Ramos (cell line): ENCODE measurements at regions not wholly inside any gene's neighbourhood (a gene's known extent, or its start where the extent isn't known, plus 50 kb on each side); places are given as distances from the start of the nearest gene placed in this dataset.

Source experiments
- in situ Hi-C: fragments of 300-500 bp; cut with MboI; formaldehyde crosslinking; loops from one replicate; pipeline ENCODE4 v1.14.3; 2022; ENCODE audit warnings: low sequenced_read_pairs; ENCODE audit not compliant: unreplicated experiment

DNA sequence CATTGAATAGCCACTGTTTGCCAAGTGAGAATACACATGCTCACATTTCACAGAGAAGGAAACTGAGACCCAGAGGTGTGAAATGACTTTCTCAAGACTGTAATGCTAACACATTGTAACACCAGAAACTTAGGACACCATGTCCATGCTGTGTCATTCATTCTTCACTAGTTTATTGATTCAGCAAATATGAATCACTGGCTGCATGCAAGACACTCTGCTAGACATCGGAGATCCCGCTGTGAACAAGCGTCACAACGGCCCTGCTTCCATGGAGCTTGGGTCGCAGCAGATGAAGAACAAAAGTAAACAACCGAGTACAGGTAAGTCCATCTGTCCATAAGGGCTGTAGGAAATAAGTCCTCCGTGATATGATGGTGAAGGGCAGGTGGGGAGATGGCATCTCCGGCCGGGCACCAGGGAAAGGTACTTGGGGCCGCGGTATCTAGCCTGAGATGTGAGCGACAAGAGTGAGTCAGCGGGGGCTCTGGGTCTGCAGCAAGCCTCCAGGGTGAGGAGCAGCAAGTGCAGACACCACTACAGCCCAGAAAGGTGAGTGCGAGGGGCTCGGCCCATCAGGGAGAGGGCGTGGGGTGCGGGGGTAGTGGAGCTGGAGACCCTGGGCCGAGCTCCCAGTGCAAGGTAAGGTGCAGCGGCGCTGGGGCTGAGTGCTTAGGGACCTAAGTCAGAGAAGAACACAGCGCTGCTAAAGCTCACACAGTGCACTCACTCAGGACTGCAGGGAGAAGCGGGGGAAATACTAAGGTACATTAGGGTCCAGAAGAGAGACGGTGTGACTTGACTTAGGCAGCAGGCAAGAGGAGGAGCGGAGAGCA, 391.2 kb downstream of the FBXO15 start:
- in situ Hi-C loops = no loop called here

DNA sequence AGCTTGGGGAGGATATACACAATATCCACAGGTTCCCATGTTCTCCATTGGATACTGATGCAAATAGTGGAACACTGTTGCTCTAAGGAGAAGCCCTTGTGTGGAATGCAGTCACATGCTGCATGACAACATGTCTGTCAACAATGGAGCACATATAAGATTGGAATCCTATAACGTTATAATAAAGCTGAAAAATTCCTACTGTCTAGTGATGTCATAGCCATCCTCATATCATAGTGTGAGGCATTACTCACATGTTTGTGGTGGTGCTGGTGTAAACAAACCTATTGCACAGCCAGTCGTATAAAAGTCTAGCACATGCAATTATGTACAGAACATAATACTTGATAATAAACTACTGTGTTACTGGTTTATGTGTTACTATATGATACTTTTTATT, 394.7 kb downstream of the FBXO15 start:
- in situ Hi-C loops = no loop called here

DNA sequence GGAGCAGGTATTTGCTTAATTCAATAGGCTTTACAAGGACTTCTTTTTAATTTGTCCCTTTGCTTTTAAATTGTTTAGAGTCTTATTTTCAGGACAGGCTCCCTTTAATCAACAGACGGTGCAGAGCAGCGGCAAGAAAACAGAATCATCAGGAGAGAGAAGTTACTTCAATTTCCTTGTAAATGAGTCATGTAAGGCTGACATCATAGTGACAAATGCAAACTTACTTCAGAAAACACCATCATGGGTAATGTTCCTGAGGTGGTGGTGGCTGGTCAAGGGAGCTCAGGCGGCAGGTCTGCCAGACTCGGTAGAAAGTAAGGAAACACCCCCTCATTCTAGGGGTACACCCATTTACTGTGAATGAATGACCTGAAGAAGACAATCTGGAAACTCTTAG, 395.1 kb downstream of the FBXO15 start:
- in situ Hi-C loops = no loop called here

DNA sequence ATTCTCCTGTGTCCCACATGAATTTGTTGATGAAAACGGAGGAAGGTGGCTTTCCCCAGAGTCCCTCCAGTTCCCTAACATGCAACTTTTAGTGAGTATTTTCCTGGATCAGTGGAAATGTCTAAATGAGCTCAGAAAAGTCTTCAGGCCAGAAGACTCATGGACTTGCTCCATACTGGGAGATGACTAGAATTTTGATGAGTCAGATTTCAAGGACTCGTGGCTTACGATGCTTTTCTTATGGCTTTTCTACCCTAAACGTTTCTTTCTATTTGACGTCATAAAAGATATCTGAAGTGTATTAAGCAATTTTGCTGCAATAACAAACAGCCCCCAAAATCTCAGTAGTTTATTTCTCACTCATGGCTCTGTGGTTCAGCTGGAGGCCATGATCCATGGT, 397.6 kb downstream of the FBXO15 start:
- in situ Hi-C loops = no loop called here

DNA sequence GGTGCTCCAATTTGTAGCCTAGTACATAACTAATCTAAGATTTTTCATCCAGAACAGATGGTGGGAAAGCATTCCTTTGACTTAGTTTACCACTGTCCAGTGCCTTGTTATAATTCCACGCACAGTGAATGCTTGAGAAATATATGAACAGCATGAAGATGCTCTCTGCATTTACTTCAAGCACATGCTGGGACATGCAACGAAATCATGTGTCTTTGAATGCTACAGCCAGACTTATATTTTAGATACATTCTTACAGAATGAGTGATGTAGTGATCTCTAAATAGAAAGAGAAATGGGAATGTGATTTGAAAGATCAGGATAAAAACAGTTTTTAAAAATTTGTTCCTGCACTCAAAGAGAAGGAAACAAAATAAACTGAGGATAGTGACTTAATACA, 398.3 kb downstream of the FBXO15 start:
- in situ Hi-C loops = no loop called here

DNA sequence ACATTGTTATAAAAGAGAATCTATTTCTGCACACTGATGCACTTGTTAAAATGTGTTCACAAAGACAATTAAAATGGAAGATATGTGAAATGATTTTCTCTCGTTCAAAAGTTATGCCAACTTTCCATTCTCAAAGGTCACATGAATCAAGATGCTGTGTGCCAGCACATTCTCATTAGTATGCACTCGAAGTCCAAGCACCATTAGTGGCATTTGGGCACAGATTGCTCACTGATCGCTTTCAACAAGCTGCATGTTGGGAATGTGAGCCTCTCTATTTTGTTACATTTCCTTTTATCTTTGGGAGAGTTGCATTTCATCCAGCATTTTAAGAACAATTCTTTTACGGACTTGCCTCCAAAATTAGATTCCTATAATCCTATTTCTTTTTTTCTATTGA, 398.9 kb downstream of the FBXO15 start:
- in situ Hi-C loops = no loop called here

DNA sequence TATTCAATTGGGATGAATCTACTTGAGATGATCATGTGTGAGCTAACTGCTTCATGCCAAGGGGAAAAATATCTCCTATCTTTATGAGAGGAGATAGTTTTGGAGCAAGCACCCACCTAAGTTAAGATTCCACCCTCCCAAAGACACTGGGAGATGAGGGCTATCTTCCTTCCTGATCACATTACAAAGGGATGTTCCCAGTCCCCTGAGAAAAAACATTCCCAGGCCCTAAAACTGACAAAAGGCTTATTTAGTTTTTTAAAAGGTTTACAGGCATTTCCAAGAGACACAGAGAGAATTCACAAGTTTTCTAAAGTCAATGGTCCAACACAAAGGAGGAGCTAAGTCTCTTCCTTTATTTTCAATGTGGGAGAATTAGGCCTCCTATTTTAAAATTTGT, 401.5 kb downstream of the FBXO15 start:
- in situ Hi-C loops = no loop called here

DNA sequence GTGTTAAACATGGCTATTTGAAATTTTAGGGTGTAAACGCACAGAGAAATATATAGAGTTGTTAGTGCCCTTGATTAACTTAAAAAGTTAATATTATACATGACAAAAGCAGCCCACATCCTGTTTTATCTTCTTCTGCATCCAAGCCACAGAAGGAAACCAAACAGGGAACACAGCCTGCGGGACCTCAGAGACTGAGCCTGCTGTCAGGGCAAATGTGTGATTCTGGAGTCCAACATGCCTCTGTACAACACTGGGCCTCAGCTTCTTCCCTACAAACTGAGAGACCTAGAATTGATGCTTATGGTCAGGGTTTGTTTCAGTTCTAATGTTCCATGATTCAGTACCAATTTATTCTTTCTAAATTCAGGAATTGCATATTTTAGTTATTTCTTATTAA, 404.7 kb downstream of the FBXO15 start:
- in situ Hi-C loops = no loop called here

DNA sequence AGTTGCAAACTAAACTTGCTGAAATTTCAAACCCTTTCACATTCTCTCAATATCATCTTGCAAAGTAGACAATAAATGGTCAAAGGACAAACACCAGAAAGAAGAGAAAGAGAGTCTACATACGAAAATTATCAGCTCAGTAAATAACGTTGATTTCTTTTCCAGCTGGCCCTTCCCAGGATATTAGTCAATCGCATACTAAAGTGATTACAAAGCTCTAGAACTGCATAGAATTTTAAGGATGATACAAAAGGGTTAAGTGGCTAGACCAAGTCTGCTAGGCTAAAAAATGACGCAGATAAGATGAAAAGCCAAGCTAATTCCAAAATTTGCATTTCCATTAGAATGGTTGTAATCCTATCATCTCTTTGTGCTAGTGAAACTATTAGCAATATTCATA, 405.7 kb downstream of the FBXO15 start:
- in situ Hi-C loops = no loop called here

DNA sequence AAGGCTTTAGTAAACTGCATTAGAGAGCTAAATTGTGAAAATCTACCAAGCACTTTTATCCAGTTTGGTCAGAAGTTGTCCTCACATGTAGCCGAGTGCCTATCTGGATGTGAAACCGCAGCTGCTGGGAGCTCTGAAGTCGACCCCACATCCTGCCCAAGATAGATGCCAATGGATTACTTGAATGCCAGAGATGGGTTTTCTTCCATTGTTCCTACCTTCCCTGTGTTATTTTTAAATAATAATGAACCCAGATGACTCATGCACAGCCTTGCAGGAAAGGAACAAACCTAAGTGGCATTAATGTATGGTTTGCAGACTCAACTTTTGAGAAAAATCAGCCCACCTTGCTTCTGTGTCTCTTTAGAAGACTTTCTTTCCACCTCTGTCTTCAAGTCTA, 408.5 kb downstream of the FBXO15 start:
- in situ Hi-C loops = no loop called here

DNA sequence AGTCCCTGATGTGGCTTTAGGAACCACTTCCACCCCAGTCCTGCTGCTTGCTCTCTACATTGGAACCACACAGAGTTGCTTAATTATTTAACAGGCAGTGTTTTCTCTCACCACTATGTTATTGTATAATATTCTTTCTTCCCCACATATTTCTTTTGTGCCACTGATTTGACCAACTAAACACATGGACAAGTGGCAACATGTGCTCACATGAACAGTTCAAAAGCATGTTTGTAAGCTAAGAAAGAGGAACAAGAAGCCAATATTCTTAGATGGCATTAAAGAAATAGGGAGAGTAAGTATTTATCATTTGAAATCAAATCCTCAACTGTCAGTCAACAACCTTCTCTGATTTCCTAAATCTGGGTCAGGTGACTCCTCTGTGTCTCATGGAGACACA, 409.6 kb downstream of the FBXO15 start:
- in situ Hi-C loops = no loop called here

DNA sequence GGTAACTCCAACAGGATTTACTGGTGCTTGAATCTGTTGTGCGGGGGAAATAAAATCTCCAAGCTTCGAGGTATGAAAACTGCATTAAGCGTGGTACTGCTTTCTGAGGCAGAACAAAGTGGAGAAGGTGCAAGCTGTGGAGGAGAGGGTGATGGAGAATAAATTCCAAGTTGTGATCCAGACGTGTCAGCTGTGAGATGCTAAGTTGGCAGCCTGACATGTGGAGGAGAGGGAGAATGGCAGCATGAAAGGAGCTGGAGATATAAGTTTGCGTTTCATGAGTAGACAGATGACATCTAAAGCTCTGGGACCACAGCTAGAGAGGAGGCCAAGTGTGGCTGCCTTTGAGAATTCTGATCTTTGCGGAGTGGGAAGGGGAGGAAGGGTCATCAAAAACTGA, 411.8 kb downstream of the FBXO15 start:
- in situ Hi-C loops = no loop called here

DNA sequence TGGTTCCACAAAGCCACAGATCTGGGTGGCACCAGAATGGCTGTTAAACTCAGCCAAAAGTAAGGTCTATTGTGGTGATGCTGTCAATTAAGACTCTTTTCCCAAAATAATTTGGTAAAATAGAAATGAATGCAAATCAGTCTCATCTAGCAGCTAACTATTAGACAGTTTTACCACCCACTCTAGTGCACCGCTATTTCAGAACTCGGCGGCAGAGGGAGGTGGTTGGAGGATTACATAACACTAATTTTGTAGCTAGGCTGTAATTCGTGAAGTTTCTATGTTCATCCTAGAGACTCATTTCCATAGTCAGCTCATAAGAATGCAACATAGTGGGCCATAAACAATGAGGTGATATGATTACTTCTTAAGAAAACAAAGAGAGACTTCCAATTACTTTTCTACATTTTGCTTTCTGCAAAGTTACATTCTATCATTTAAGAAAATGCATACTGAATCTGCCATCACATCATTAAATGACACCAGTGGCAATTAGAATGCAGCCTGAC, 413.8 kb downstream of the FBXO15 start:
- in situ Hi-C loops = no loop called here

DNA sequence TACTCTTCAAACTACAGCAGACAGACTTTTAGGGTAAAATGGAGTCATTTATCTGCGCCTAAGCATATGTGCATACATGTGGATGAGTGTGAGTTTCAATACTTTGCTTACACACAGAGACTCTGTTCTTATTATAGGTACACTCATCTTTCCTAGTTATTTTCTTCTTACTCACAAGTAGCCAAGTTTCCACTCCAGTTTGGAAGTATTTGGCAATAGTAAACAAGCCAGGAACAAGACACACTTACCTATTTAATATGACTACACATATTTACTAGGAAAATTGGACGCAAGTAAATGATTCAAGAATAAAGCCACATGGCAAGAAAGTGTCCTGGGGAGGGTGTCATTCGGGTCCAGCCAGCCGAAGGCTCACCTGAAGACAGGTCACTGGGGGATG, 414.3 kb downstream of the FBXO15 start:
- in situ Hi-C loops = no loop called here

DNA sequence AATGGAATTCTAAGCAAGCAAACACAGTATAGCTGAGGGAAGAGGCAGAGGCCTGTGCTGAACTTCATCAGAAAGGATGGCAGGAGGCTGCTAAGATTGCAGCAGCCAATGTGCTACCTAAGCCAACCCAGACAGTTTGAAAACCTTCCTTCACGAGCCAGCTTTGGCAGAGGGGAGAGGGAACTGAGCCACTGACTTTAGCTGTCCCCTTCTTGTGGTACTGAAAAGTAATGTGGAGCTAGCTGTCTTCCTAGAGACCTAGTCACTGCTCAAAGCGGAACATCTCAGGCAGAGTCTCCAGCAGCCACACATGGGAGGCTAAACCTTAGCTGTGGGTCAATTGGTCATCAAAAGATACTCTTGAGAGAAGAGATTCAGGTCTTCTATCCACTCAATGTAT, 419.0 kb downstream of the FBXO15 start:
- in situ Hi-C loops = no loop called here

DNA sequence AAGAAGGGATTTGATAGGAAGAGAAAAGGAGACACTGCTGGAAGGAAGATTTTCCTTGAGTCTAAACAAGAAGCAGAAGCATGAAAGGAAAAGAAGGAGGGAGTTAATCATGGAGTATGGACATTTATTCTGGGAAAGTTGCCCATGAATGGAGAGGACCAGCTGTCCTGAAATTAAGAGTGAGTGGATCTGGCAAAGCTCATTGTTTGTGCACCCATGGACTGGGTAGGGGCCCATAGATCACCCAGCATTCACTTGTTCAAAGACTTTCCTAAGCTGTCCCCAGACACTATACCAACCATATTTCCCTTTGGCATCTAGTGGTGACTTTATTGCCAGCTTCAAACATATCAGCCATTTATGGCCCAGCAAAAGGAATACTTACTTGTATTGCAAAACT, 422.7 kb downstream of the FBXO15 start:
- in situ Hi-C loops = no loop called here

DNA sequence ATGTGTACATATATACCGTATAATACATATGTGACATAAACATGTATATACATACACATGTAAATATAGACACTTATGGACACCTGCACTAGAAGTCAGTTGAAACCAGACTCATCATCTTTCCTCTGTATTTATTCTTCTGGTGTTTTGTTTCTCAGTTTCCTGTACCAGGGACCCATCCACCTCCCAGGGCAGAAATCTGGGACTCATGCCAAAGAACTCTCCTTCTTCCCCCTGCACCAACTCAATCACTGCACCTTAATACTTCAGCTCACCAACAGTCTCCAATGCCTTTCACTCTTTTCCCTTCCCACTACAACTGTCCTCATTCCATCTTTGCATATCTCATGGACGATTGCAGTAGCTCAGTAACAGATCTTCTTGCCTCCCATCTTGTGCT, 428.0 kb downstream of the FBXO15 start:
- in situ Hi-C loops = no loop called here

DNA sequence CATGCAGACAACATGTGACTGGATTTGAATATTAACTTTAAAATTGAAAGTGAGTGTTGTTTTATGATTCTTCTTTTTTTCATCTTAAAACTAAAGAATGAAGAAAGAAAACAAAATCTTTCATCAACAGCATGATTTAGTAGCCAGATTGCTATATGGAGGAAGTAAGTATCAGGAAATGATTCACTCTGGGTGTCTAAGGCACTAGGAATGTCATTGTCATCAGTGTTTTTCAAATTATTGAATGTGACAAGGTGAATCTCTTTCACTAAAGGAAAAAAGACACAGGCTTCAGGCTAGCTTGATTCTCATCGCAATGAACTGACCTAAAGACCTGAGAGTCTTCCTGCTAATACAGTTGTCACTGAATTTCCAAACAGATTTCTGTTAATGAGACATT, 430.1 kb downstream of the FBXO15 start:
- in situ Hi-C loops = no loop called here

DNA sequence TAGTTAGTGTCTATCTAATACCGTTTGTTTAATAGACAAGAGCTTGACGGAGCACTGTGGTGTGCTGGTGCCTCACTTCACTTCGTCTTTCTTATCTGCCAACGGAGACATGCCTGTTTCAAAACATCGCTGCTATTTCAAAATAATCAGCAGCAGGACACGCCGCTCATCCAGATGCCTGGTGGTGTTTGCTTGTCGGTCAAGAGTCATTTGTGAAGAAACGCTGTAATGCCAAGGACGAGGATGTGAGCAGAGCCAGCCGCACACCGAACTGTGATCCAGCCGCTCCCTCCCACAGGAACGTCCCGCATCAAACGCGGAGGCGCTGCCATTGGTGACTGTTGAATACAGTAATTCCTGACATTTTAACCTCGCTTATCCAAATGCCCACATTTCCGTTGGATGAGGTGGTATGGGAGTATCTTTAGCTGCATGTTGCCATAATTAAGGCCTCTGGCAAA, 432.4 kb downstream of the FBXO15 start:
- in situ Hi-C loops = no loop called here

DNA sequence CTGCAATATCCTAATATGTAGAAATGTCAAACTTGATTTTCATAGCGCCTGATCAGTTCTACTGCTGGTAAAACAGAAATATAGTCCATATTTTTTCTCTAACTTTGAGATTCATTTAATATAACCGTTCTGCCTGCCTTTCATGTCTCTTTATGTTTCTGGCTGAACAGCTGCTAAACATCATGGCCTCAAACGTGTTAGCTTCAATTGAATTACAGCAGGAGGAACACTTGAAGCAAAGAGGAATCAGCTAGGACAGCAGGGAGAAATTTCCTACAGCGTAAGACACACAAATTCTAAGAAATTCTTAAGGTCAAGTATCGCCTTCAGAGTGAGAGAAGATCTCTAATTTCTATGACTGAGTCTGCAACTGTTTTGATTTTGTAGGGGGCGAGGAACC, 433.2 kb downstream of the FBXO15 start:
- in situ Hi-C loops = no loop called here

DNA sequence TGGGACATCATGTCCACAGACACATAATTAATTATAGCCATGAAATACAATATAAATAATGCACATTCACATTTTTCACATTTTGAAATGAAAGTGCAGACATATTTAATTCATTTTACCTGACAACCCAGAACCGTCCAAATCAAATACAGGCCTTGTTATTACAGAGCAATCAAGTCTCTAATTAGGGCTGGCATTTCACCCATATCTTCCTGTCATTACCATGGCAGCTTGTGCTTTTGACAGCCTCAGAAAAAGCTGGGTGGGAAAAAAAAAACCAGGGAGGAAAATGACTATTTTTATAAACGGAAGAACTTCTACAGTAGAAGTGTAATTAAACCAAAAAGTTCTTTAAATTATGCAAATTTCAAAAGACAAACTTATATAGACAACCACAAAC, 436.4 kb downstream of the FBXO15 start:
- in situ Hi-C loops = no loop called here

DNA sequence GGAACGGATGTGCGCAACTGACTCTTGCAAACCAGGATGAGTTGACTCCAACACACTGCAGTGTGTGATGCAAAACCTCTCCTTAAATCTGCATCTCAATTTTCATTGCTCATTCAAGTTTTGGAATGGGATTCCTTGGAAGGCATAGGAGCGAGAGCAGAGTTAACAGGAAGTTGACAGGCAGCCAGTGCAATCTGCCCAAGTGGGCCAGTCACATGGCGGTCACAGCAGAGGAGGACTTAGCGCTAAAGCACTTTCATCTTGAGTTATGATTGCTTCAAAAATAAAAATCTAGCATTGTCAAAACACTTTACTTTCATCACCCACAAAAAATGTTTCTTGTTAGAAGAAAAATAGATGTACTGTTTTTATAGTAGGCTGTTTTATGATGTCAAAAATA, 439.0 kb downstream of the FBXO15 start:
- in situ Hi-C loops = no loop called here
